DOHH2 (cell line): ENCODE measurements at regions not wholly inside any gene's neighbourhood (a gene's known extent, or its start where the extent isn't known, plus 50 kb on each side); places are given as distances from the start of the nearest gene placed in this dataset.

Experiments
- H3F3A ChIP-seq: fragments of 200-600 bp; sonication (generic), shearing (Covaris generic); 2 replicates; pipeline ENCODE4 v1.6.0; 2016; ENCODE audit warnings: antibody characterized with exemption, mild to moderate bottlenecking; ENCODE audit not compliant: control insufficient read depth, insufficient read depth
- H3K27ac ChIP-seq: fragments of 200-600 bp; sonication (generic); 2 replicates; pipeline ENCODE4 v1.5.1; 2014; ENCODE audit warnings: low read depth, mild to moderate bottlenecking, low read length, moderate library complexity
- H3K27me3 ChIP-seq: fragments of 200-600 bp; sonication (generic); 2 replicates; pipeline ENCODE4 v1.6.1; 2014; ENCODE audit warnings: mild to moderate bottlenecking, low read length, mixed read lengths; ENCODE audit not compliant: control insufficient read depth
- H3K36me3 ChIP-seq: fragments of 200-600 bp; sonication (generic); 2 replicates; pipeline ENCODE4 v1.6.1; 2014; ENCODE audit warnings: mild to moderate bottlenecking, low read length, moderate library complexity, mixed read lengths; ENCODE audit not compliant: control insufficient read depth
- H3K4me1 ChIP-seq: fragments of 200-600 bp; sonication (generic); 2 replicates; pipeline ENCODE4 v1.6.1; 2014; ENCODE audit warnings: mild to moderate bottlenecking, low read length, mixed read lengths; ENCODE audit not compliant: control insufficient read depth
- H3K4me2 ChIP-seq: fragments of 200-600 bp; sonication (generic); 2 replicates; pipeline ENCODE4 v1.6.0; 2014; ENCODE audit warnings: mild to moderate bottlenecking, low read length, moderate library complexity
- H3K4me3 ChIP-seq: fragments of 200-600 bp; sonication (generic); 2 replicates; pipeline ENCODE4 v1.5.1; 2014; ENCODE audit warnings: mild to moderate bottlenecking, low read length, mixed read lengths
- H3K79me2 ChIP-seq: fragments of 200-600 bp; sonication (generic); 2 replicates; pipeline ENCODE4 v1.6.1; 2014; ENCODE audit warnings: mild to moderate bottlenecking, low read length, mixed read lengths; ENCODE audit not compliant: control insufficient read depth
- H3K9me2 ChIP-seq: fragments of 200-600 bp; sonication (generic); replicated peaks from 2 replicates; pipeline ENCODE4 v1.6.1; 2014; ENCODE audit warnings: mild to moderate bottlenecking, low read length, mixed read lengths; ENCODE audit not compliant: control insufficient read depth
- H3K9me3 ChIP-seq: fragments of 200-600 bp; sonication (generic); 2 replicates; pipeline ENCODE4 v1.6.1; 2014; ENCODE audit warnings: antibody characterized with exemption, low read length, mixed read lengths; ENCODE audit not compliant: control insufficient read depth, insufficient read depth
- H4K20me1 ChIP-seq: fragments of 200-600 bp; sonication (generic); 2 replicates; pipeline ENCODE4 v1.6.0; 2014; ENCODE audit warnings: low read depth, mild to moderate bottlenecking, antibody characterized with exemption, low read length, moderate library complexity; ENCODE audit not compliant: control insufficient read depth, insufficient read depth
- CTCF ChIP-seq: fragments of 200-600 bp; sonication (generic); IDR thresholded peaks from one replicate; pipeline ENCODE4 v1.5.1; 2014; ENCODE audit warnings: antibody characterized with exemption, mild to moderate bottlenecking, low read depth, low read length; ENCODE audit not compliant: poor library complexity, severe bottlenecking
- EZH2phosphoT487 ChIP-seq: fragments of 200-600 bp; sonication (generic); IDR thresholded peaks from 2 replicates; pipeline ENCODE4 v1.6.1; 2017; ENCODE audit warnings: borderline replicate concordance, mild to moderate bottlenecking, antibody characterized with exemption, low read length, moderate library complexity, mixed read lengths

- Histone ChIP-seq H3K4me1 (no peaks in the 10 kb centered on the region), H4K20me1 (no peaks in the 10 kb centered on the region), H3F3A (no peaks in the 10 kb centered on the region), H3K79me2 (no peaks in the 10 kb centered on the region), H3K4me3 (no peak overlapping the region), H3K27ac (no peak overlapping the region), H3K4me2 (no peak overlapping the region), H3K27me3 (no peaks in the 10 kb centered on the region), H3K9me2 (no peaks in the 10 kb centered on the region), H3K36me3 (no peaks in the 10 kb centered on the region), H3K9me3 (no peaks in the 10 kb centered on the region)
- no peak for TF ChIP-seq EZH2phosphoT487
- TF ChIP-seq CTCF, result no peak
These were observed 299.2 kb upstream of the DACH1 start for GRCh38 chr13:72166102-72166650.

GRCh38 chr13:72165276-72165675 is 298.3 kb upstream of the DACH1 start:
- Histone ChIP-seq H4K20me1 (no peaks in the 10 kb centered on the region), H3K9me3 (no peaks in the 10 kb centered on the region), H3K9me2 (no peaks in the 10 kb centered on the region), H3F3A (no peaks in the 10 kb centered on the region), H3K4me1 (no peaks in the 10 kb centered on the region), H3K4me2 (no peak overlapping the region), H3K79me2 (no peaks in the 10 kb centered on the region), H3K27ac (no peak overlapping the region), H3K36me3 (no peaks in the 10 kb centered on the region), H3K27me3 (no peaks in the 10 kb centered on the region), H3K4me3 (no peak overlapping the region)
- no peak for TF ChIP-seq EZH2phosphoT487

- no peak overlapping the region for H3K4me2 ChIP-seq
- no peaks in the 10 kb centered on the region for H4K20me1 ChIP-seq
- H3K4me1 ChIP-seq, result no peaks in the 10 kb centered on the region
- no peak overlapping the region for H3K4me3 ChIP-seq
- TF ChIP-seq EZH2phosphoT487, result no peak
- TF ChIP-seq CTCF, result no peak
- no peaks in the 10 kb centered on the region for H3F3A ChIP-seq
- no peaks in the 10 kb centered on the region for H3K9me2 ChIP-seq
- H3K27me3 ChIP-seq, result no peaks in the 10 kb centered on the region
- H3K36me3 ChIP-seq, result no peaks in the 10 kb centered on the region
- no peaks in the 10 kb centered on the region for H3K9me3 ChIP-seq
- H3K27ac ChIP-seq, result no peak overlapping the region
- H3K79me2 ChIP-seq, result no peaks in the 10 kb centered on the region
These were observed 297.8 kb upstream of the DACH1 start for GRCh38 chr13:72164811-72165210.

- Histone ChIP-seq H3K36me3 (no peaks in the 10 kb centered on the region), H3K4me2 (no peak overlapping the region), H3K27me3 (no peaks in the 10 kb centered on the region), H3K4me1 (no peaks in the 10 kb centered on the region), H3K9me2 (no peaks in the 10 kb centered on the region), H3K27ac (no peak overlapping the region), H3K9me3 (no peaks in the 10 kb centered on the region), H4K20me1 (no peaks in the 10 kb centered on the region), H3K4me3 (no peak overlapping the region), H3K79me2 (no peaks in the 10 kb centered on the region), H3F3A (no peaks in the 10 kb centered on the region)
- TF ChIP-seq EZH2phosphoT487 (no peak), CTCF (no peak)
These were observed 296.7 kb upstream of the DACH1 start for GRCh38 chr13:72163678-72164077.
